ENCODE measurements at regions not wholly inside any gene's neighbourhood (a gene's known extent, or its start where the extent isn't known, plus 50 kb on each side); places are given as distances from the start of the nearest gene placed in this dataset.

DNA sequence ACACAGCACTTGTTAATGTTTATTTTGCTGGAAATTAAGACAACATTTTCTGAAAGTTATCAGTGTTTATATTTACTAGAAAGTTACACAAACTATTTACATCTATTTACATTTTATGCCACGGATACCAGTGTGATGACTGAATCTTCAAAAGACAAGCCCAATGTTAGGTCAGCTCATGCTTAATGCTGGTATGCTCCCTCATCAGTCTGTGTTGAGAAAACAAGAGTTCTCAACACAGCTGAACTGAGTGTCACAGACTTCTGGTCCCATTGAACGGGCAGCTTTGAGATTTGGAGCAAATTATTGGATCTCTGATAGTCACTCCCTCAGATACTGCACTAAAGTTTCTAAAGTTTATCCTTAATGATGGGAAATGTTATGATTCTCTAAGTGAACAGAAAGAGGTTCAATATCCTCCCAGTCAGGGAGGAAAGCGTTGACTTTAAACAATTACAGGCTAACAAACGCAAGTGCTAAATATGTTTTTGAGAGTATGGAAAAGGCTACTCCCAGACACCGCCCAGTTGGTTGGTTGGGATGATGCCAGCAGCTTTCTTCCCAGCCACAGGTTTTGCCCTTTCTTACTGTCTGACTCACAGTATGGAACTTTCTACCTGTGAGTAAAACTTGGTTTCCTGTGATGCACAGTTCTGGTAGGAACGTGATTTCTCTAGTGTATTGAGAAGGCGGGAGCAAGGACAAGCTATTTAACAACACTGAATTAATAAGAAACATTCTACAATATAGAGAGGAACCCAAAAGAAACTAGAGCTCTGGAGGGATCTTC lies 1293.6 kb upstream of the TENM3 start:
- TF ChIP-seq, protein P1, sequence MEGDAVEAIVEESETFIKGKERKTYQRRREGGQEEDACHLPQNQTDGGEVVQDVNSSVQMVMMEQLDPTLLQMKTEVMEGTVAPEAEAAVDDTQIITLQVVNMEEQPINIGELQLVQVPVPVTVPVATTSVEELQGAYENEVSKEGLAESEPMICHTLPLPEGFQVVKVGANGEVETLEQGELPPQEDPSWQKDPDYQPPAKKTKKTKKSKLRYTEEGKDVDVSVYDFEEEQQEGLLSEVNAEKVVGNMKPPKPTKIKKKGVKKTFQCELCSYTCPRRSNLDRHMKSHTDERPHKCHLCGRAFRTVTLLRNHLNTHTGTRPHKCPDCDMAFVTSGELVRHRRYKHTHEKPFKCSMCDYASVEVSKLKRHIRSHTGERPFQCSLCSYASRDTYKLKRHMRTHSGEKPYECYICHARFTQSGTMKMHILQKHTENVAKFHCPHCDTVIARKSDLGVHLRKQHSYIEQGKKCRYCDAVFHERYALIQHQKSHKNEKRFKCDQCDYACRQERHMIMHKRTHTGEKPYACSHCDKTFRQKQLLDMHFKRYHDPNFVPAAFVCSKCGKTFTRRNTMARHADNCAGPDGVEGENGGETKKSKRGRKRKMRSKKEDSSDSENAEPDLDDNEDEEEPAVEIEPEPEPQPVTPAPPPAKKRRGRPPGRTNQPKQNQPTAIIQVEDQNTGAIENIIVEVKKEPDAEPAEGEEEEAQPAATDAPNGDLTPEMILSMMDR (IDR thresholded peaks at IDR 0.05), result no peak
- H3K36me3 Mint-ChIP-seq, result no peaks in the 10 kb centered on the region
- H3K27ac ChIP-seq (ENCODE audit: low read depth in 1 of 2, low read length in 2 of 2), result no peak overlapping the region
- WGBS (ENCODE audit: insufficient coverage), result 100% methylated on average over 3 of the region's 7 CpGs
- H3K4me3 ChIP-seq (replicated peaks in 1 of 3; ENCODE audit: low read depth in 2 of 3, low read length in 3 of 3), result no peak overlapping the region
- DNase-seq, result no peak
- H3K27me3 ChIP-seq (ENCODE audit: control insufficient read depth in 2 of 2, insufficient read depth in 2 of 2, low read length in 2 of 2), result no peaks in the 10 kb centered on the region
- no peaks in the 10 kb centered on the region for H3K36me3 ChIP-seq (replicated peaks in 1 of 2; ENCODE audit: control insufficient read depth in 1 of 2, insufficient read depth in 2 of 2, low read length in 2 of 2)
- H3K9me3 ChIP-seq (replicated peaks in 1 of 2; ENCODE audit: control insufficient read depth in 1 of 2, insufficient read depth in 1 of 2, low read length in 2 of 2), result no peaks in the 10 kb centered on the region
- no peaks in the 10 kb centered on the region for H3K9me3 Mint-ChIP-seq
- H3K4me1 ChIP-seq (ENCODE audit: control insufficient read depth in 1 of 2, insufficient read depth in 2 of 2, low read length in 2 of 2), result no peaks in the 10 kb centered on the region
- no peak overlapping the region for H3K27ac Mint-ChIP-seq
- H3K79me2 ChIP-seq (ENCODE audit: insufficient read depth, low read length), result no peaks in the 10 kb centered on the region
- H2AFZ ChIP-seq (ENCODE audit: insufficient read depth, low read depth, low read length, poor library complexity, severe bottlenecking), result no peak overlapping the region
- no peak overlapping the region for H3K4me2 ChIP-seq (replicated peaks; ENCODE audit: extremely low read depth, low read length, poor library complexity, severe bottlenecking)
- no peaks in the 10 kb centered on the region for H3K4me1 Mint-ChIP-seq
- no peaks in the 10 kb centered on the region for H3K27me3 Mint-ChIP-seq (ENCODE audit: low read depth in 3 of 3)
- no peaks in the 10 kb centered on the region for H4K20me1 ChIP-seq (ENCODE audit: insufficient read depth, low read length)
- intact Hi-C loops (cut with micrococcal nuclease), result no loop called here
- no peak overlapping the region for H3K4me3 Mint-ChIP-seq
- no peak overlapping the region for H3K9ac ChIP-seq (ENCODE audit: insufficient read depth, low read length, poor library complexity, severe bottlenecking)

DNA sequence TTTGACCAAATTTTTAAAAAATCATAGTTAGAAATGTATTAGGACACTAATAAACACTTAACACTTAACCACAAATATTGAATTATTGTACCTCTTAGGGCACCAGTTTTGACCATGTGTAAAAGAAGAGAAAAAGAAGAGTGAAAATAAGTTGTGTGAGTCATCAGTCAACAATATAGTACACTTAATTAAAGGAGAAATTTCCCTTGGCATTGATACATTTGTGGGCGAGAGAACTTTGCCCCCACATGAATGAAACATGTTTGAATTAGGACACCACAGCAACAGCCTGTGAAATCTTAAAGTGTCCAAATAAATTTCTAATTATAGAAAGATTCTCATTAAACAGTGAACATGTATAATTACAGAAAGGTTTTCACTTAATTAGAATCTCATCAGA lies 1292.8 kb upstream of the TENM3 start:
- H3K36me3 Mint-ChIP-seq, result no peaks in the 10 kb centered on the region
- no CpG with 5 or more reads among the region's 1 CpG for WGBS (ENCODE audit: insufficient coverage)

More for the DNA sequence above, 1292.8 kb upstream of the TENM3 start:
- H2AFZ ChIP-seq (ENCODE audit: insufficient read depth, low read depth, low read length, poor library complexity, severe bottlenecking), result no peak overlapping the region
- intact Hi-C loops (cut with micrococcal nuclease), result no loop called here
- no peak overlapping the region for H3K9ac ChIP-seq (ENCODE audit: insufficient read depth, low read length, poor library complexity, severe bottlenecking)
- no peaks in the 10 kb centered on the region for H3K4me1 ChIP-seq (ENCODE audit: control insufficient read depth in 1 of 2, insufficient read depth in 2 of 2, low read length in 2 of 2)
- H3K9me3 Mint-ChIP-seq, result no peaks in the 10 kb centered on the region
- no peak overlapping the region for H3K4me2 ChIP-seq (replicated peaks; ENCODE audit: extremely low read depth, low read length, poor library complexity, severe bottlenecking)
- TF ChIP-seq, protein P1 (IDR thresholded peaks at IDR 0.05), result no peak
- no peaks in the 10 kb centered on the region for H3K9me3 ChIP-seq (replicated peaks in 1 of 2; ENCODE audit: control insufficient read depth in 1 of 2, insufficient read depth in 1 of 2, low read length in 2 of 2)
- no peaks in the 10 kb centered on the region for H4K20me1 ChIP-seq (ENCODE audit: insufficient read depth, low read length)
- H3K4me3 ChIP-seq (replicated peaks in 1 of 3; ENCODE audit: low read depth in 2 of 3, low read length in 3 of 3), result no peak overlapping the region
- H3K4me3 Mint-ChIP-seq, result no peak overlapping the region
- no peaks in the 10 kb centered on the region for H3K27me3 ChIP-seq (ENCODE audit: control insufficient read depth in 2 of 2, insufficient read depth in 2 of 2, low read length in 2 of 2)
- no peak for DNase-seq
- no peak overlapping the region for H3K27ac ChIP-seq (ENCODE audit: low read depth in 1 of 2, low read length in 2 of 2)
- no peaks in the 10 kb centered on the region for H3K79me2 ChIP-seq (ENCODE audit: insufficient read depth, low read length)
- no peaks in the 10 kb centered on the region for H3K4me1 Mint-ChIP-seq
- no peaks in the 10 kb centered on the region for H3K36me3 ChIP-seq (replicated peaks in 1 of 2; ENCODE audit: control insufficient read depth in 1 of 2, insufficient read depth in 2 of 2, low read length in 2 of 2)
- H3K27me3 Mint-ChIP-seq (ENCODE audit: low read depth in 3 of 3), result no peaks in the 10 kb centered on the region
- no peak overlapping the region for H3K27ac Mint-ChIP-seq

Measured in CD14-positive monocyte (primary cell).